GOT3 (cell line): ENCODE measurements at regions not wholly inside any gene's neighbourhood (a gene's known extent, or its start where the extent isn't known, plus 50 kb on each side); places are given as distances from the start of the nearest gene placed in this dataset.
"Not testable (repeated sequence)": the region's sequence is repeated elsewhere in the genome, so short reads cannot be mapped to it uniquely, and the experiment has no call there.

Experiments
- DNase-seq: peaks from one replicate; lab custom pipeline; 2025; ENCODE audit warnings: mixed read lengths; lab: John Stamatoyannopoulos, UW

DNA sequence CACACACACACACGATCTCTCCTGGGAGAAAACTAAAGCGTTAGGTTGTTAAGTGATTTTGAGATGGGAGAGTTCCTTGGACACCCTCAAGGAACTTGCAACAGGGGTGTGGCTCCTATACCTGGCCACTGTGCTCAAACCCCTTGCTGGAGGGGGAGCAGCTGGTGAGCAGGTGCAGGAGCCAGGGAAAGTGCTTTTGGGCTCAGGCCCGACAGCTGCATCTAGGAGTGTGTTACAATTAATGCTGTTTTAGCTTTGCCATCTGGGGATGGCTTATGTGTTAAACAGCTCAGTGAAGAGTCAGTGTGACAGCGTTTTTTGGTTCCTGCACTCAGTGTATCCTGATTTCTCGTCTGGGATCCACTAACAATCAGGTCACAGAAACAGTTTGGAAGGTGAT is 510.8 kb downstream of the TRIB2 start:
- no peak for DNase-seq

- no peak for DNase-seq
These were observed 513.5 kb downstream of the TRIB2 start for GRCh38 chr2:13230221-13230620.

GRCh38 chr2:13240061-13240460 is 523.3 kb downstream of the TRIB2 start:
- no peak for DNase-seq

DNA sequence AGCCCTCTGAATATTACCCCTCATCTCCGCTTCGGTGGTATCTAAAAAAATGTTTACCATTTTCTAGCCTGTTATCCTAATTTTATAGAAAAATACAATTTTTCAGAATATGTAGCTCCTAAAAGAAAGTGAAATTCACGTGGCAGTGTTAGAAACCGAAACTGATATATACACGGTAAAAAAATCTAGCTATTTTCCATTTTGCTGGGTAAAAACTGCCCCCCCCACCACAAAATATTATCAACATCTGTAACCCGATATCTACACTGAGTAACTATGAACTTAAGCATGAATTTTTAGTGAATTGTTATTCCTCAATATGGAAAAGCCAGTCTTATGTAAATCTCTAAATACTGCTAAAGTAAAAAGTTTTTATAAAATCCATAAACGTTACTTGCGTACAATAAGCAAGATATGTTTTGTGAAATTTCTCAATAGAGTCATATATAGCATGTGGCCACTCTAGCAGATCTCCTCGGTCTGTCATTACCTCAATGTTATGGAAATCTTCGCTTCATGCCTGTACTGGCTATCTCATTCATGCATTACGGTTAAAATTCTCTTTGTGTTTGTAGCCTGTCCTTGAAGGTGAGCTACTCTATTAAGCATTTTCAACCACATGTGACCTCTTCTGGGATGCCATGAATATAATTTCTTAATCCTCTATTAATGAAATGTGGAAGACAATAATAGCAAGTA is 524.2 kb downstream of the TRIB2 start:
- no peak for DNase-seq

GRCh38 chr2:13252615-13253014 is 535.9 kb downstream of the TRIB2 start:
- DNase-seq: no peak

GRCh38 chr2:13255485-13255884 is 538.7 kb downstream of the TRIB2 start:
- no peak for DNase-seq

GRCh38 chr2:13260402-13260801 is 543.7 kb downstream of the TRIB2 start:
- no peak for DNase-seq

- DNase-seq: no peak
These were observed 549.4 kb downstream of the TRIB2 start for GRCh38 chr2:13266166-13266565.

- DNase-seq: no peak
These were observed 568.0 kb downstream of the TRIB2 start for GRCh38 chr2:13284688-13285087.

- DNase-seq: no peak
These were observed 572.6 kb downstream of the TRIB2 start for GRCh38 chr2:13289310-13289709.

DNA sequence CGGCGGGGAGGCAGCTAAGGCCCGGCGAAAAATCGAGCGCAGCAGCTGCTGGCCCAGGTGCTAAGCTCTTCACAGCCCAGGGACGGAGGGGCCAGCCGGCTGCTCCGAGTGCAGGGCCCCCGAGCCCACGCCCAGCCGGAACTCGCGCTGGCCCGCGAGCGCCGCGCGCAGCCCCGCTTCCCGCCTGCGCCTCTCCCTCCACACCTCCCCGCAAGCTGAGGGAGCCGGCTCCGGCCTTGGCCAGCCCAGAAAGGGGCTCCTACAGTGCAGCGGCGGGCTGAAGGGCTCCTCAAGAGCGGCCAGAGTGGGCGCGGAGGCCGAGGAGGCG is 591.7 kb downstream of the TRIB2 start:
- not testable (repeated sequence) for DNase-seq

GRCh38 chr2:13308989-13309388 is 592.3 kb downstream of the TRIB2 start:
- no peak for DNase-seq

DNA sequence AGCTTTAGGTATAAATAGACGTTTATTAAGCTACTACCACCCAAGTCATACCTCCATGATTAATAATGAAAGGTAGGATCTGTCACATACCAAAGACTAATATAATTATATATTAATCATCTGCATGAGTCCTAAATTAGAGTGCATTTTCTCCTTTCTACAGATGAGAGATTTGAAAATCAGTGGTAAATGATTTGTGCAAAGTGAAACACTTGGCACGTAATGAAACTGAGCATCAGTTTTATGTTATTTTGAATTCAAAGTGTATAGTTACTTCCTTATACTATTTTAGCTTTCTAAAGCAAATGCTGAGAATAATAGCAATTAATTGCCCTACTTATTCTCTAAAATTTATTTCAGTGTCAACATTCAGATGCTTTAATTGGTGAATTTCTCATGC is 615.3 kb downstream of the TRIB2 start:
- DNase-seq: no peak

DNA sequence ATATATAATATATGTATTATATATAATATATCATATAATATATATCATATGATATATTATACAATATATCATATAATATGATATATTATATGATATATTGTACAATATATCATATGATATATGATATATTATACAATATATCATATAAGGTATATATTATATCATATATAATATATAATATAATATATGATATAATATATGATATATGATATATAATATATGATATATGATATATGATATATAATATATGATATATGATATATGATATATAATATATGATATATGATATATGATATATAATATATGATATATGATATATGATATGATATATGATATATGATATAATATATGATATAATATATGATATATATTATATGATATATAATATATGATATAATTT is 617.3 kb downstream of the TRIB2 start:
- DNase-seq: not testable (repeated sequence)

- no peak for DNase-seq
These were observed 617.8 kb downstream of the TRIB2 start for GRCh38 chr2:13334545-13334944.

GRCh38 chr2:13335862-13336535 is 619.3 kb downstream of the TRIB2 start:
- no peak for DNase-seq

DNA sequence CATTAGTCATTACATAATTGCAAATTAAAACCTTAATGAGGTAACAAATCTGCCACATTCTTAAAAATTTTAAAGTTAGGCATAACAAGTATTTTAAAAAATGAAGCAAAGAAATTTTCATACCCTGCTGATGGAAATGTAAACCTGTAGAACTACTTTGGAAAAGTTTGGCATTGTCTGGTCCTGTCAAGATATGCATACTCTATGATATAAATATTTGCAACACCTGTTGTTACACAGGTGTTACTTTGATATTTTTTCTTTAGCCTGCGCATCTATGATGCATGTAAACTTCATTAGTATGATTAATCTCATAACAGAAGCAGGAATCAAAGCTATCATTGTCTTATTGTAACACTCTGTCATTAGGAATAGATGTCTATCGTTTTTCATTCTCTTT is 634.3 kb downstream of the TRIB2 start:
- no peak for DNase-seq

DNA sequence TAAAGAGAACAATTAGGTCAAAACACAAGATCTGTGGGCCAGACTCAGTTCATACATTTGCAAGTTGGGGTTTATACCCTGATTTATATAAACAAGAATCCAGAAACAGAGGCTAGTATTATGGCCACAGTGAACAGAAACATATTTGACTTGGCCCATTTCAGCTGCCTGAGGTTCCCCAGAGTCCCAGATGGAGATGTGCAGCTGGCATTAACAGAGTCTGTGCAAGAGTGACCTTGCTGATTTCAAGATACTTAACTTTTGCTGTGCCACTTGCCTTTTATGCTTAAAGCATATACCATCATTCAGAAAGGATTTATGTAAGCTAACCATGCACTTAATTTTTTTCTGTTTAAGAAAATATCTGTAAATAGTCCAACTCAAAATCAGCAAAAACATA is 636.3 kb downstream of the TRIB2 start:
- no peak for DNase-seq

- no peak for DNase-seq
These were observed 637.3 kb downstream of the TRIB2 start for GRCh38 chr2:13354031-13354430.

DNA sequence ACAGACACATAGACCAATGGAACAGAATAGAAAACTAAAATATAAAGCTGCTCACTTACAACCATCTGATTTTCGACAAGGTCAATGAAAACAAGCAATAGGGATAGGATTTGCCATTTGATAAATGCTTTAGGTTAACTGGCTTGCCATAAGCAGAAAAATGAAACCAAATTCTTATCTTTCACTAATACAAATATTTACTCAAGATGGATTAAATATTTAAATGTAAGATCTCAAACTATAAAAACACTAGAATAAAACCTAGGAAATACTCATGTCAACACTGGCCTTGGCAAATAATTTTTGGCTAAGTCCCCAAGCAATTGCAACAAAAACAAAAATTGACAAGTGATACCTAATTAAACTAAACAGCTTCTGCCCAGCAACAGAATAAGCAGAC is 665.2 kb downstream of the TRIB2 start:
- not testable (repeated sequence) for DNase-seq

GRCh38 chr2:13389172-13389571 is 672.4 kb downstream of the TRIB2 start:
- DNase-seq: not testable (repeated sequence)

DNA sequence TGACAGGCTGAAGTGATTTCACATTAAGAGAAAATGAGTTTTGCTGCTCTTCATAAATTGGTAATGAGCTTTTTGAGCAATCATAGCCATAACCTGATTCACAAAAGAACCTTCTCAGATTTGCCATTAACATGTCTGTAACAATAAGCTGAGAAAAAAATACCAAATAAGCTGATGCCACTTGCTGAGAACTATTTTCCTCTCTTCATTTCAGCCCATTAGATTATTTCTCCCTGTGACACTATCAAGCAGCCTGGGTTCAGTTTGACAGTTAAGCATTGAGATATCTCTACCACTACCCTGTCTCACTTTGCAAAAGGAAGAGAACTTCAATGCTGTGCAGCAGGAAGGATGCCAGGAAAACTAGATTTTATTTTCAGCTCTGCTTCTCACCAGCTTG is 673.9 kb downstream of the TRIB2 start:
- no peak for DNase-seq

- DNase-seq: no peak
These were observed 684.6 kb downstream of the TRIB2 start for GRCh38 chr2:13401312-13401711.

DNA sequence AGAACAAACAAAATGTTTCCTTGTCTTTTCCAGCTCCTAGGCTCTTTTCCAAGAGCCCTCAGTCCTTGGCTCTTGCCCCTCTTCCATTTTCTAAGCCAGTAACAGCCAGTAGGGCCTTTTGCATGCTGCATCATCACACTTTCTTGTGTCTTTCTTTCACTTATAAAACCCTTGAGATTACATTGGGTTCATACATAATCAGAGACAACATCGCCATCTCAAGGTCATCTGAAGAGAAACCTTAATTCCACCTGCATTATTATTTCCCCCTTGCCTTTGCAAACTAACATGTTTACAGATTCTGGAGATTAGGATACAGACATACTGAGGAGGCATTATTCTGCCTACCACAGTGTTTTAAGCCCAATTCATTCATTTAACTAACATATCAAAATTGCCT is 697.3 kb downstream of the TRIB2 start:
- no peak for DNase-seq
